ENCODE measurements at regions not wholly inside any gene's neighbourhood (a gene's known extent, or its start where the extent isn't known, plus 50 kb on each side); places are given as distances from the start of the nearest gene placed in this dataset.

DNA sequence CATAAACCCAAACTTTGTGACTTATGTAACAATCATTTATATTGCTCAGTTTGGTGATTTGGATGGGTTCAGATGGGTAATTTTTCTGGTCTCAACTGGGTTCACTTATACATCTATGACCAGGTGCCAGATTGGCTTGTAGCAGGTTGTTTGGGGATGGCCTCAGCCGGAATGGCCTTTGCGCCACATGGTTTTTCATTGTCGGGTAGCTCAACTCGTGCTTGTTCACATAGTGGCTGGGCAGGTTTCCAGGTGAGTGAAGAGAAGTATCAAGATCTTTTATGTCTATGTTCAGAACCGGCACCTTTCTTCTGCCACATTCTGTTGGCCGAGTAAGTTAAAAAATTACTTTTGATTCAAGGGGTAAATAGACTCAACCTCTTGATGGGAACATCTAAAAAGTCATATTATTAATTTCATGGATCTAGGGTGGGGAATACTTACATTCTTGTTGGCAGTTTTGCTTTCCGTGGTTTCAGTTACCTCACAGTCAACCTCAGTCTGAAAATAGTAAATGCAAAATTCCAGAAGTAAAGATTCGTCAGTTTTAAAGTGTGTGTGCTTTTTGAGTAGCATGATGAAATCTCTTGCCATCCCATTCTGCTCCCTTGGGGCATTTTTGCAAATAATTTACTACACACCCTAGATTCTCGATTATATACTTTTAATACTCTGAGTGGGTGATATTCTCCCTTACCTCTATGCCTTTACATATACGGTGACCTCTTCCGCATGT lies 745.7 kb upstream of the CCDC54 start:
- TF ChIP-seq POLR2A (IDR thresholded peaks at IDR 0.05; ENCODE audit: low read depth) = no peak
- no peaks in the 10 kb centered on the region for H3K9me3 ChIP-seq
- intact Hi-C loops (cut with DNase I) = no loop called here
- WGBS = 90% methylated on average over 11 of the region's 11 CpGs
- DNase-seq (ENCODE audit: extremely low spot score) = no peak
- H3K4me3 ChIP-seq = no peak overlapping the region
- no peaks in the 10 kb centered on the region for H3K4me1 ChIP-seq
- no peaks in the 10 kb centered on the region for H3K27me3 ChIP-seq
- no peaks in the 10 kb centered on the region for H3K36me3 ChIP-seq
- no peak overlapping the region for H3K27ac ChIP-seq (replicated peaks in 1 of 4)

- no peak overlapping the region for H3K27ac ChIP-seq (replicated peaks in 1 of 4)
- H3K9me3 ChIP-seq = no peaks in the 10 kb centered on the region
- no peak overlapping the region for H3K4me3 ChIP-seq
- TF ChIP-seq POLR2AphosphoS5 (IDR thresholded peaks at IDR 0.05) = no peak
- TF ChIP-seq CTCF (IDR thresholded peaks at IDR 0.05) = no peak
- no peak for TF ChIP-seq POLR2A (IDR thresholded peaks at IDR 0.05; ENCODE audit: low read depth)
- TF ChIP-seq EP300 (IDR thresholded peaks at IDR 0.05) = no peak
- no peaks in the 10 kb centered on the region for H3K36me3 ChIP-seq
- H3K4me1 ChIP-seq = no peaks in the 10 kb centered on the region
- 60% methylated on average over 3 of the region's 3 CpGs for WGBS
- intact Hi-C loops (cut with DNase I) = no loop called here
- H3K27me3 ChIP-seq = no peaks in the 10 kb centered on the region
- DNase-seq (ENCODE audit: extremely low spot score) = no peak
Measured at GRCh38 chr3:106635271-106635670, 742.0 kb upstream of the CCDC54 start.

DNA sequence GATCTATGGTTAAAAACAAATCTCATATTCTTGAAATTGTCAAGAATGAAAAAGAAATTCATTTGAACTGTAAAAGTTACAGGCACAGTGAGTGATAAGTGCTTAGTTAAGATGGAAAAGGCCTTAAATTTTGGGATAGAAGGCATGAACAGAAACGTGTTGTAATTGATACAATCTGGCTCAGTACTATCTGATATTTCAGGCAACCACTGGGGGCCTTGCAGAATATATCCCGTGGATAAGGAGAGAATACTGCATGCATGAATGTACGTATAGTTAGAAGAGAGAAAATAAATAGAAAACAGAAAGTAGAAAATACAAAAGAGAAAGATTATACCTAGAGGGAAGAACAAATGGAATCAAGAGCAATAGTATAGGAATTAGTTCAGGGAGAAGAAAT lies 741.4 kb upstream of the CCDC54 start:
- DNase-seq (ENCODE audit: extremely low spot score) = no peak
- no peak overlapping the region for H3K4me3 ChIP-seq
- WGBS = 74% methylated on average over 3 of the region's 3 CpGs
- TF ChIP-seq CTCF (IDR thresholded peaks at IDR 0.05) (no peak), POLR2AphosphoS5 (IDR thresholded peaks at IDR 0.05) (no peak), EP300 (IDR thresholded peaks at IDR 0.05) (no peak), POLR2A (IDR thresholded peaks at IDR 0.05; ENCODE audit: low read depth) (no peak)
- no peaks in the 10 kb centered on the region for H3K4me1 ChIP-seq
- no peak overlapping the region for H3K27ac ChIP-seq (replicated peaks in 1 of 4)
- H3K36me3 ChIP-seq = no peaks in the 10 kb centered on the region
- no peaks in the 10 kb centered on the region for H3K27me3 ChIP-seq
- no peaks in the 10 kb centered on the region for H3K9me3 ChIP-seq
- intact Hi-C loops (cut with DNase I) = no loop called here

GRCh38 chr3:106640353-106640752 lies 736.9 kb upstream of the CCDC54 start:
- Histone ChIP-seq H3K36me3 (no peaks in the 10 kb centered on the region), H3K9me3 (no peaks in the 10 kb centered on the region), H3K4me1 (no peaks in the 10 kb centered on the region), H3K27ac (replicated peaks in 1 of 4) (no peak overlapping the region), H3K27me3 (no peaks in the 10 kb centered on the region), H3K4me3 (no peak overlapping the region)
- 86% methylated on average over 1 of the region's 1 CpG for WGBS
- no peak for TF ChIP-seq POLR2A (IDR thresholded peaks at IDR 0.05; ENCODE audit: low read depth)
- TF ChIP-seq CTCF (IDR thresholded peaks at IDR 0.05) = no peak
- no peak for TF ChIP-seq POLR2AphosphoS5 (IDR thresholded peaks at IDR 0.05)
- no peak for TF ChIP-seq EP300 (IDR thresholded peaks at IDR 0.05)
- intact Hi-C loops (cut with DNase I) = no loop called here
- DNase-seq (ENCODE audit: extremely low spot score) = no peak

DNA sequence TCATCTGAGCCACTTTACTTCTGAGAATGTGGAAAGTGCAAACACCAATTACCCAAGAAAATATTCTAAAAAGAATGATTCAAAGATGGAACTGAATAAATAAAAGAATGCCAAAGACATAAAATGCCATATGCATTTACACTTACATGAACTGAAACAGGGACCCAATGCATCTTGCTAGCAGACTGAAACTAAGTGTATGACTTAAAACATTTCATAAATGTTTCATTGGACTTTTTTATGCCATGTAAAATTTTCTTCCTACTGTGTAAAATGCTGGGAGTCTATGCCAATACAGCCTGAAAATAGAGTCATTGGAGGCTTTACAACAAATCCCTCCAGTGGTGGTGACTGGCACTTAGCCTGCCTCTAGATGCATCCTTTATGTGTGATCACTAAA lies 735.1 kb upstream of the CCDC54 start:
- Histone ChIP-seq H3K36me3 (no peaks in the 10 kb centered on the region), H3K27me3 (no peaks in the 10 kb centered on the region), H3K9me3 (no peaks in the 10 kb centered on the region), H3K4me1 (no peaks in the 10 kb centered on the region), H3K4me3 (no peak overlapping the region), H3K27ac (replicated peaks in 1 of 4) (no peak overlapping the region)
- intact Hi-C loops (cut with DNase I) = no loop called here
- DNase-seq (ENCODE audit: extremely low spot score) = no peak
- TF ChIP-seq EP300 (IDR thresholded peaks at IDR 0.05) (no peak), CTCF (IDR thresholded peaks at IDR 0.05) (no peak), POLR2AphosphoS5 (IDR thresholded peaks at IDR 0.05) (no peak), POLR2A (IDR thresholded peaks at IDR 0.05; ENCODE audit: low read depth) (no peak)

Measured in esophagus muscularis mucosa (tissue), 4 donors.